Astrocyte (in vitro differentiated cells and primary cell): ENCODE measurements at regions not wholly inside any gene's neighbourhood (a gene's known extent, or its start where the extent isn't known, plus 50 kb on each side); places are given as distances from the start of the nearest gene placed in this dataset.

Source experiments
- DNase-seq: peaks from one replicate; pipeline ENCODE4 v3.0.0-alpha.2; 2010; ENCODE audit warnings: low read depth
- FAIRE-seq: peaks from 2 replicates; lab custom pipeline; 2011; peaks lifted over from hg19 to GRCh38; lab: Jason Lieb, UNC
- H2AFZ ChIP-seq: 2 replicates; pipeline ENCODE4 v1.6.0; 2012; ENCODE audit warnings: low read depth, low read length, inconsistent platforms
- H3K27ac ChIP-seq: 2 replicates; pipeline ENCODE4 v1.5.1; 2011; ENCODE audit warnings: low read depth, low read length, inconsistent platforms
- H3K27me3 ChIP-seq: 2 replicates; pipeline ENCODE4 v1.6.0; 2011; ENCODE audit warnings: low read length, inconsistent platforms; ENCODE audit not compliant: insufficient read depth
- H3K36me3 ChIP-seq: 2 replicates; pipeline ENCODE4 v1.5.1; 2011; ENCODE audit warnings: low read length, inconsistent platforms; ENCODE audit not compliant: insufficient read depth
- H3K4me1 ChIP-seq: 2 replicates; pipeline ENCODE4 v1.5.1; 2011; ENCODE audit warnings: low read length, inconsistent platforms; ENCODE audit not compliant: insufficient read depth
- H3K4me2 ChIP-seq: 2 replicates; pipeline ENCODE4 v1.6.0; 2012; ENCODE audit warnings: low read length, inconsistent platforms
- H3K4me3 ChIP-seq: 2 replicates; pipeline ENCODE4 v1.5.1; 2011; ENCODE audit warnings: low read depth, mild to moderate bottlenecking, low read length, inconsistent platforms; ENCODE audit not compliant: insufficient read depth
- H3K79me2 ChIP-seq: 2 replicates; pipeline ENCODE4 v1.6.0; 2012; ENCODE audit warnings: mild to moderate bottlenecking, low read length, inconsistent platforms; ENCODE audit not compliant: insufficient read depth
- H3K9ac ChIP-seq: 2 replicates; pipeline ENCODE4 v1.6.0; 2012; ENCODE audit warnings: mild to moderate bottlenecking, low read length, inconsistent platforms
- H3K9me3 ChIP-seq: 2 replicates; pipeline ENCODE4 v1.5.1; 2012; ENCODE audit warnings: low read depth, mild to moderate bottlenecking, low read length, inconsistent platforms; ENCODE audit not compliant: insufficient read depth
- H4K20me1 ChIP-seq: 2 replicates; pipeline ENCODE4 v1.6.0; 2012; ENCODE audit warnings: low read length, inconsistent platforms; ENCODE audit not compliant: insufficient read depth
- H3K27ac Mint-ChIP-seq: one replicate; pipeline ENCODE4 v1.8.0; 2021; ENCODE audit warnings: mild to moderate bottlenecking, mixed read lengths; ENCODE audit not compliant: unreplicated experiment
- H3K27me3 Mint-ChIP-seq: one replicate; pipeline ENCODE4 v1.8.0; 2021; ENCODE audit warnings: low read depth, mixed read lengths; ENCODE audit not compliant: unreplicated experiment
- H3K36me3 Mint-ChIP-seq: one replicate; pipeline ENCODE4 v1.8.0; 2021; ENCODE audit warnings: low read depth, mixed read lengths; ENCODE audit not compliant: unreplicated experiment
- H3K4me1 Mint-ChIP-seq: one replicate; pipeline ENCODE4 v1.8.0; 2021; ENCODE audit warnings: low read depth, mixed read lengths; ENCODE audit not compliant: unreplicated experiment
- H3K4me3 Mint-ChIP-seq: one replicate; pipeline ENCODE4 v1.8.0; 2021; ENCODE audit warnings: mild to moderate bottlenecking, moderate library complexity, mixed read lengths; ENCODE audit not compliant: unreplicated experiment
- H3K9me3 Mint-ChIP-seq: one replicate; pipeline ENCODE4 v1.8.0; 2021; ENCODE audit warnings: mild to moderate bottlenecking, mixed read lengths; ENCODE audit not compliant: unreplicated experiment
- CTCF ChIP-seq: IDR thresholded peaks from 2 replicates; pipeline ENCODE4 v1.5.1; 2011; ENCODE audit warnings: low read depth, mild to moderate bottlenecking, inconsistent platforms, low read length, moderate library complexity; ENCODE audit not compliant: insufficient read depth
- EZH2 ChIP-seq: IDR thresholded peaks from 2 replicates; pipeline ENCODE4 v1.6.1; 2012; ENCODE audit warnings: mild to moderate bottlenecking, low read length, inconsistent platforms; ENCODE audit not compliant: insufficient read depth

- H3K4me1 Mint-ChIP-seq = no peaks in the 10 kb centered on the region
- H3K27ac ChIP-seq = no peak overlapping the region
- H3K27me3 ChIP-seq = no peaks in the 10 kb centered on the region
- H4K20me1 ChIP-seq = no peaks in the 10 kb centered on the region
- H3K4me1 ChIP-seq = no peaks in the 10 kb centered on the region
- no peak overlapping the region for H2AFZ ChIP-seq
- FAIRE-seq = peak; percentile 95
- H3K27ac Mint-ChIP-seq = no peak overlapping the region
- no peaks in the 10 kb centered on the region for H3K9me3 Mint-ChIP-seq
- TF ChIP-seq CTCF (peak; percentile 38), EZH2 (no peak)
- no peak overlapping the region for H3K4me2 ChIP-seq
- H3K79me2 ChIP-seq = no peaks in the 10 kb centered on the region
- H3K4me3 ChIP-seq = no peak overlapping the region
- H3K4me3 Mint-ChIP-seq = no peak overlapping the region
- no peaks in the 10 kb centered on the region for H3K27me3 Mint-ChIP-seq
- H3K9me3 ChIP-seq = no peaks in the 10 kb centered on the region
- no peaks in the 10 kb centered on the region for H3K36me3 ChIP-seq
- H3K36me3 Mint-ChIP-seq = no peaks in the 10 kb centered on the region
- peak; percentile 3 for DNase-seq
- H3K9ac ChIP-seq = no peak overlapping the region
Measured at GRCh38 chrX:33434256-33435092, 223.1 kb upstream of the DMD start.

DNA sequence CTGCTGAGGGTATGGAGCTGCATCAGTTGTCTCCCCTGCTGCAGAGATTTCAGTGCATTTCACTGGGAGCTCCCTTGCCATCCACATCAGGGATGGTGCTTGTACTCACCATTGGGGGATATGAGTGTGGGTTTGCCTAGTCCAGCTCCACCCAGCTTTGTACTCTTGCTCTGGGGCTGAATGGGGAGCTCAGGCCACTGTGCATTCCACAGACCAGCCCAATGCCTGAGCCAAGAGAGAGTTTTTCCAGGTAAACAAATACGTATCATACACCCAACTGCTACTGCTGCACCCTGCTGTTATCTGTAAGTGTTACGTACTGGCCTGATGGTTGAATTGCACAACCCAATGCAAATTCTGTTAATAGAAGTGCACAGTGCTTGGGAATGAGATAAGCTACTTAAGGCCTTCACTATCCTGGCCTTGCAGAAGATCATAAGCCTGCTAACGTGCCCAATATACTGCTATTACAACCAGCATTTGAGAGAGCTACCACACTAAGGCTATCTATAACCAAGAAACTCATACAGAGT, 205.0 kb upstream of the DMD start:
- H3K4me2 ChIP-seq = no peak overlapping the region
- H2AFZ ChIP-seq = no peak overlapping the region
- FAIRE-seq = no peak
- no peaks in the 10 kb centered on the region for H4K20me1 ChIP-seq
- no peak for DNase-seq
- no peaks in the 10 kb centered on the region for H3K9me3 ChIP-seq
- no peaks in the 10 kb centered on the region for H3K36me3 ChIP-seq
- H3K27me3 ChIP-seq = no peaks in the 10 kb centered on the region
- no peaks in the 10 kb centered on the region for H3K4me1 ChIP-seq
- H3K36me3 Mint-ChIP-seq = no peaks in the 10 kb centered on the region
- no peaks in the 10 kb centered on the region for H3K4me1 Mint-ChIP-seq
- H3K79me2 ChIP-seq = no peaks in the 10 kb centered on the region
- H3K27ac Mint-ChIP-seq = no peak overlapping the region
- H3K9me3 Mint-ChIP-seq = peaks cover 1% of the 10 kb centered on the region
- H3K27me3 Mint-ChIP-seq = no peaks in the 10 kb centered on the region
- no peak overlapping the region for H3K4me3 Mint-ChIP-seq
- no peak overlapping the region for H3K27ac ChIP-seq
- no peak overlapping the region for H3K4me3 ChIP-seq
- H3K9ac ChIP-seq = no peak overlapping the region
- TF ChIP-seq EZH2 = no peak
- no peak for TF ChIP-seq CTCF

- no peaks in the 10 kb centered on the region for H3K9me3 ChIP-seq
- no peaks in the 10 kb centered on the region for H4K20me1 ChIP-seq
- no peak overlapping the region for H3K27ac ChIP-seq
- Mint-ChIP-seq H3K9me3 (peaks cover 1% of the 10 kb centered on the region), H3K36me3 (no peaks in the 10 kb centered on the region), H3K4me1 (peaks cover 2% of the 10 kb centered on the region), H3K4me3 (no peak overlapping the region), H3K27ac (no peak overlapping the region), H3K27me3 (no peaks in the 10 kb centered on the region)
- DNase-seq (no peak), FAIRE-seq (no peak)
- H3K4me3 ChIP-seq = no peak overlapping the region
- no peak overlapping the region for H3K9ac ChIP-seq
- H3K36me3 ChIP-seq = no peaks in the 10 kb centered on the region
- no peaks in the 10 kb centered on the region for H3K79me2 ChIP-seq
- no peak overlapping the region for H2AFZ ChIP-seq
- H3K27me3 ChIP-seq = no peaks in the 10 kb centered on the region
- H3K4me1 ChIP-seq = no peaks in the 10 kb centered on the region
- no peak overlapping the region for H3K4me2 ChIP-seq
- TF ChIP-seq CTCF = no peak
- TF ChIP-seq EZH2 = no peak
Measured at GRCh38 chrX:33415459-33415858, 204.1 kb upstream of the DMD start.
